OCI-LY1 (cell line): ENCODE measurements at regions not wholly inside any gene's neighbourhood (a gene's known extent, or its start where the extent isn't known, plus 50 kb on each side); places are given as distances from the start of the nearest gene placed in this dataset.

Experiments
- H2AFZ ChIP-seq: fragments of 200-600 bp; sonication (generic), shearing (Covaris generic); 2 replicates; pipeline ENCODE4 v1.6.0; 2014; ENCODE audit warnings: antibody characterized with exemption, mild to moderate bottlenecking, low read length
- H3F3A ChIP-seq: fragments of 200-600 bp; sonication (generic), shearing (Covaris generic); 2 replicates; pipeline ENCODE4 v1.6.0; 2014; ENCODE audit warnings: mild to moderate bottlenecking, antibody characterized with exemption, low read length, moderate library complexity; ENCODE audit not compliant: insufficient read depth
- H3K27ac ChIP-seq: fragments of 200-600 bp; sonication (generic); 2 replicates; pipeline ENCODE4 v1.5.1; 2014; ENCODE audit warnings: low read length, mixed run types, mild to moderate bottlenecking, low read depth; ENCODE audit not compliant: poor library complexity, severe bottlenecking
- H3K27me3 ChIP-seq: fragments of 200-600 bp; sonication (generic); 2 replicates; pipeline ENCODE4 v1.6.0; 2014; ENCODE audit warnings: antibody characterized with exemption, mild to moderate bottlenecking, low read length, moderate library complexity; ENCODE audit not compliant: insufficient read depth
- H3K36me3 ChIP-seq: fragments of 200-600 bp; sonication (generic); 2 replicates; pipeline ENCODE4 v1.6.1; 2014; ENCODE audit warnings: mild to moderate bottlenecking, antibody characterized with exemption, low read length, moderate library complexity, mixed read lengths; ENCODE audit not compliant: insufficient read depth
- H3K4me1 ChIP-seq: fragments of 200-600 bp; sonication (generic); 2 replicates; pipeline ENCODE4 v1.5.1; 2014; ENCODE audit warnings: mild to moderate bottlenecking, low read length, moderate library complexity; ENCODE audit not compliant: insufficient read depth, severe bottlenecking
- H3K4me2 ChIP-seq: fragments of 200-600 bp; sonication (generic), shearing (Covaris generic); 2 replicates; pipeline ENCODE4 v1.6.1; 2014; ENCODE audit warnings: low read length
- H3K4me3 ChIP-seq: fragments of 200-600 bp; sonication (generic); 2 replicates; pipeline ENCODE4 v1.5.1; 2014; ENCODE audit warnings: low read length, low read depth, mild to moderate bottlenecking, mixed read lengths; ENCODE audit not compliant: poor library complexity, severe bottlenecking
- H3K79me2 ChIP-seq: fragments of 200-600 bp; shearing (Covaris generic); 2 replicates; pipeline ENCODE4 v1.6.1; 2016; ENCODE audit warnings: mixed run types, low read length, mixed read lengths; ENCODE audit not compliant: insufficient read depth
- H3K9ac ChIP-seq: fragments of 200-600 bp; sonication (generic), shearing (Covaris generic); 2 replicates; pipeline ENCODE4 v1.6.1; 2014; ENCODE audit warnings: mild to moderate bottlenecking, low read length, mixed read lengths
- H3K9me2 ChIP-seq: fragments of 200-600 bp; sonication (generic), shearing (Covaris generic); 2 replicates; pipeline ENCODE4 v1.6.1; 2014; ENCODE audit warnings: low read depth, mild to moderate bottlenecking, low read length, mixed read lengths
- H3K9me3 ChIP-seq: fragments of 200-600 bp; shearing (Covaris generic); 2 replicates; pipeline ENCODE4 v1.6.1; 2014; ENCODE audit warnings: low read length, mixed read lengths
- H4K20me1 ChIP-seq: fragments of 200-600 bp; sonication (generic), shearing (Covaris generic); 2 replicates; pipeline ENCODE4 v1.6.0; 2016; ENCODE audit warnings: mild to moderate bottlenecking, low read length; ENCODE audit not compliant: insufficient read depth
- EZH2 ChIP-seq: fragments of 200-600 bp; sonication (generic), shearing (Covaris generic); IDR thresholded peaks from 2 replicates; pipeline ENCODE4 v1.8.0; 2017; ENCODE audit warnings: borderline replicate concordance, mixed run types, mild to moderate bottlenecking, antibody characterized with exemption, low read length, moderate library complexity, mixed read lengths
- TF ChIP-seq, protein P1 (sequence below): fragments of 200-600 bp; sonication (generic), shearing (Covaris generic); IDR thresholded peaks from 2 replicates; pipeline ENCODE4 v1.5.1; 2017; ENCODE audit warnings: mild to moderate bottlenecking, antibody characterized with exemption, low read length, moderate library complexity, mixed read lengths

DNA sequence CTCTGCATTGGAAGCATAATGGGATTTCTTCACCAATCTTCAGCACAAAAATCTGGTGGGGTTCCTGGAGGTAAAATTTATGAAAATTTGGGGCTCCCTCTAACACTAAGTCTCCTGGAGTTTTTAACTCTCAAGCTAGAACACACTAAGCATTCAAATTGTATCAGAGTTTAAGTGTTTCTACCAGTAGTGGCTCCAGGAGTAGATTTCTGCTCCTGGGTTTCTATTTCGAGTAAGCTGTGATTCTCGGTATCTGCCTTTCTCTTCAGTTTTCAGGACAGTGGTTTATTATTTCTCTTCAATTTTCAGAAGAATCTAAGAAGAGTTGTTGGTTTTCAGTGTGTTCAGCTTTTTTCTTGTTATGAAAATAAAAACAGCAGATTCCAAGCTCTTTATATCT, 566.4 kb upstream of the KCND2 start:
- H3F3A ChIP-seq, result no peaks in the 10 kb centered on the region
- H4K20me1 ChIP-seq, result no peaks in the 10 kb centered on the region
- H3K79me2 ChIP-seq, result no peaks in the 10 kb centered on the region
- H3K4me3 ChIP-seq, result no peak overlapping the region
- no peaks in the 10 kb centered on the region for H3K27me3 ChIP-seq
- no peaks in the 10 kb centered on the region for H3K9me3 ChIP-seq
- H3K27ac ChIP-seq, result no peak overlapping the region
- no peaks in the 10 kb centered on the region for H3K36me3 ChIP-seq
- H3K9ac ChIP-seq, result no peak overlapping the region
- no peaks in the 10 kb centered on the region for H3K9me2 ChIP-seq
- no peak overlapping the region for H2AFZ ChIP-seq
- no peak overlapping the region for H3K4me2 ChIP-seq
- H3K4me1 ChIP-seq, result no peaks in the 10 kb centered on the region
- TF ChIP-seq, protein P1, sequence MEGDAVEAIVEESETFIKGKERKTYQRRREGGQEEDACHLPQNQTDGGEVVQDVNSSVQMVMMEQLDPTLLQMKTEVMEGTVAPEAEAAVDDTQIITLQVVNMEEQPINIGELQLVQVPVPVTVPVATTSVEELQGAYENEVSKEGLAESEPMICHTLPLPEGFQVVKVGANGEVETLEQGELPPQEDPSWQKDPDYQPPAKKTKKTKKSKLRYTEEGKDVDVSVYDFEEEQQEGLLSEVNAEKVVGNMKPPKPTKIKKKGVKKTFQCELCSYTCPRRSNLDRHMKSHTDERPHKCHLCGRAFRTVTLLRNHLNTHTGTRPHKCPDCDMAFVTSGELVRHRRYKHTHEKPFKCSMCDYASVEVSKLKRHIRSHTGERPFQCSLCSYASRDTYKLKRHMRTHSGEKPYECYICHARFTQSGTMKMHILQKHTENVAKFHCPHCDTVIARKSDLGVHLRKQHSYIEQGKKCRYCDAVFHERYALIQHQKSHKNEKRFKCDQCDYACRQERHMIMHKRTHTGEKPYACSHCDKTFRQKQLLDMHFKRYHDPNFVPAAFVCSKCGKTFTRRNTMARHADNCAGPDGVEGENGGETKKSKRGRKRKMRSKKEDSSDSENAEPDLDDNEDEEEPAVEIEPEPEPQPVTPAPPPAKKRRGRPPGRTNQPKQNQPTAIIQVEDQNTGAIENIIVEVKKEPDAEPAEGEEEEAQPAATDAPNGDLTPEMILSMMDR, result no peak
- TF ChIP-seq EZH2, result no peak

DNA sequence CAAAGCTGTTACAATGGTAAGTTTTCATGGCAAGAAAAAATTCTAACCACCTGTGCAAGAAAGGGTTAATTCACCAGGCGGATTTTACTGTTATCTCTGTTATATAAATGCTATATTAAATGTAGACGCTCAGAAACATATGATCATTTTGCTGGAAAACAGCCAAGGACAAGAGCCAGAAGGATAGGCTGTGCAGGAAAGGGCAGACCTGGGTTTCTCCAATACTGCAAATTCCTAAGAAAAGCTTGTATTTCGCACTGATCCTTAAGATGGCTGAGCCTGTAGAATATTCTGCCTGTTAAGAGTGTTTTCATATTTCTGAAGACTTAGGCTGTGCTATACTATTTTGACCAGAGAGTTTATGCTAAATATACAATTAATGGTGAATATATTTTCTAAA, 564.1 kb upstream of the KCND2 start:
- Histone ChIP-seq H3K4me3 (no peak overlapping the region), H3K27me3 (no peaks in the 10 kb centered on the region), H3K9me2 (no peaks in the 10 kb centered on the region), H3F3A (no peaks in the 10 kb centered on the region), H3K27ac (no peak overlapping the region), H3K4me2 (no peak overlapping the region), H3K79me2 (no peaks in the 10 kb centered on the region), H3K36me3 (no peaks in the 10 kb centered on the region), H3K4me1 (no peaks in the 10 kb centered on the region), H3K9ac (no peak overlapping the region), H2AFZ (no peak overlapping the region), H3K9me3 (no peaks in the 10 kb centered on the region), H4K20me1 (no peaks in the 10 kb centered on the region)
- TF ChIP-seq EZH2, result no peak
- TF ChIP-seq, protein P1, result no peak

DNA sequence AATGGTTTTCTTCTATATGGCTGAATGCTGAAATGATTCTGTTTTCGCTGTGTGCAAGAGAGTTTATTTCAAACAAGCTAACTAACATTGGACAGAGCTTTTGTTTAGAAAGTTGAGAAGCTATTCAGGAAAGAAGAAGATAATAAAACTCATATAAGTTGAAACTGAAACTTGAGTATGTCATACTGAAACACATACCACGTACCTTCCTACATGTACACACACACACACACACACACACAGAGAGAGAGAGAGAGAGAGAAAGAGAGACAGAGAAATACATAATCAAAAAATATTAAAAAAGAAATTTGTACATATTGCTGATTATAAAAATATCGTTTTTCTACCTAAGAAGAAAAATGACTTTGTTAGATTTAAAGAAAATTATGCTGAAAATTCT, 561.9 kb upstream of the KCND2 start:
- no peaks in the 10 kb centered on the region for H4K20me1 ChIP-seq
- H3K4me3 ChIP-seq, result no peak overlapping the region
- no peaks in the 10 kb centered on the region for H3F3A ChIP-seq
- TF ChIP-seq EZH2, result no peak
- TF ChIP-seq, protein P1, result no peak
- H3K36me3 ChIP-seq, result no peaks in the 10 kb centered on the region
- H3K9me3 ChIP-seq, result no peaks in the 10 kb centered on the region
- no peak overlapping the region for H2AFZ ChIP-seq
- H3K27ac ChIP-seq, result no peak overlapping the region
- H3K9ac ChIP-seq, result no peak overlapping the region
- no peaks in the 10 kb centered on the region for H3K4me1 ChIP-seq
- H3K9me2 ChIP-seq, result no peaks in the 10 kb centered on the region
- H3K79me2 ChIP-seq, result no peaks in the 10 kb centered on the region
- H3K27me3 ChIP-seq, result no peaks in the 10 kb centered on the region
- no peak overlapping the region for H3K4me2 ChIP-seq
